Gastroesophageal sphincter (tissue), 4 donors: ENCODE measurements at regions not wholly inside any gene's neighbourhood (a gene's known extent, or its start where the extent isn't known, plus 50 kb on each side); places are given as distances from the start of the nearest gene placed in this dataset.

Experiments
- ATAC-seq: fragments of 150-250 bp; one replicate; pipeline ENCODE4 v1.9.1; 2016; ENCODE audit warnings: mild to moderate bottlenecking, moderate library complexity
- H3K27ac ChIP-seq, 4 donors: fragments of 200-600 bp; sonication (generic) in 3 of 4; 1 replicate in 3 of 4; 2 replicates in 1 of 4; pipeline ENCODE4 v1.5.1; 2016 to 2019
- H3K27me3 ChIP-seq: fragments of 200-600 bp; sonication (generic); one replicate; pipeline ENCODE4 v1.5.1; 2019
- H3K36me3 ChIP-seq, 2 donors: fragments of 200-600 bp; sonication (generic); one replicate each; pipeline ENCODE4 v1.5.1; 2019; ENCODE audit warnings: control low read depth in 1 of 2
- H3K4me1 ChIP-seq, 3 donors: fragments of 200-600 bp; sonication (generic); 1 replicate in 2 of 3; 2 replicates in 1 of 3; pipeline ENCODE4 v1.5.1; 2016 to 2019; ENCODE audit warnings: control low read depth in 2 of 3
- H3K4me3 ChIP-seq, 2 donors: fragments of 200-600 bp; sonication (generic); one replicate each; pipeline ENCODE4 v1.5.1; 2019; ENCODE audit warnings: mild to moderate bottlenecking in 1 of 2, moderate library complexity in 1 of 2
- H3K9me3 ChIP-seq, 3 donors: fragments of 200-600 bp; sonication (generic); one replicate each; pipeline ENCODE4 v1.5.1; 2017 to 2019; ENCODE audit warnings: control low read depth in 2 of 3
- EP300 ChIP-seq: sonication (generic); formaldehyde crosslinking; IDR thresholded peaks from one replicate; pipeline ENCODE4 v1.6.1; 2017; ENCODE audit warnings: antibody characterized with exemption, mild to moderate bottlenecking
- POLR2A ChIP-seq, 2 donors: fragments of 450-650 bp; IDR thresholded peaks; one replicate each; pipeline ENCODE4 v1.6.1; 2017; ENCODE audit warnings: antibody characterized with exemption in 2 of 2, mild to moderate bottlenecking in 2 of 2, moderate library complexity in 1 of 2
- POLR2AphosphoS5 ChIP-seq: sonication (generic); formaldehyde crosslinking; IDR thresholded peaks from one replicate; pipeline ENCODE4 v1.6.1; 2017; ENCODE audit warnings: antibody characterized with exemption
- WGBS, 2 donors: methylation state at CpG; one replicate each; pipeline ENCODE4 v1.1.5; 2018; ENCODE audit warnings: low coverage in 1 of 2; 5-methylcytosine and 5-hydroxymethylcytosine counted together
- TF ChIP-seq, protein P1 (sequence below), 4 experiments: fragments of 200-600 bp in 2 of 4; fragments of 450-650 bp in 2 of 4; sonication (generic) in 1 of 4; IDR thresholded peaks; one replicate each; pipeline ENCODE4 v1.5.1; 2017 to 2019; ENCODE audit warnings: antibody characterized with exemption in 4 of 4, mild to moderate bottlenecking in 2 of 4, moderate library complexity in 2 of 4

DNA sequence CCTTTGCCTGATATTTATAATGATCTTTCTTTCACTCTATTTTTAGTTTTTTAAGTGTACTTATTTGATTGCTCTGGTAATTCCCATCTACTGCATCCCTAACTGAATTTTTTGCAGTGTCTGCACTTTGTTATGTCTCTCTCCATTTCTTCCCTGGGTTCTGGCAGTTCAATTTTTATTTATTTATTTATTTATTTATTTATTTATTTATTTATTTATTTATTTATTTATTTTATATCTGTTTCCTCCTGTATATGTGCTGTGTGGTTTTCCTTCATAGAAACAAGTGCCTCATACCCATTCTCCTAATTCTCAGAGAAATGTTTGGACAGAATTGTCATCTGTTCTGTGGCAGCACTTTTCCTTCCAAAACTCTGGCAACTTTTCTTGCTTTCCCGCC, 2370.8 kb upstream of the WWC1 start:
- H3K27me3 ChIP-seq = no peaks in the 10 kb centered on the region
- no peaks in the 10 kb centered on the region for H3K36me3 ChIP-seq
- H3K4me3 ChIP-seq = no peak overlapping the region
- no peak for ATAC-seq
- no peak overlapping the region for H3K27ac ChIP-seq
- no peaks in the 10 kb centered on the region for H3K9me3 ChIP-seq
- H3K4me1 ChIP-seq = no peaks in the 10 kb centered on the region
- WGBS, 2 donors = 86 to 100% methylated on average over 1 of the region's 1 CpG
- TF ChIP-seq EP300 (no peak), POLR2AphosphoS5 (no peak), POLR2A (IDR thresholded peaks at IDR 0.05) (no peak)
- TF ChIP-seq, protein P1, sequence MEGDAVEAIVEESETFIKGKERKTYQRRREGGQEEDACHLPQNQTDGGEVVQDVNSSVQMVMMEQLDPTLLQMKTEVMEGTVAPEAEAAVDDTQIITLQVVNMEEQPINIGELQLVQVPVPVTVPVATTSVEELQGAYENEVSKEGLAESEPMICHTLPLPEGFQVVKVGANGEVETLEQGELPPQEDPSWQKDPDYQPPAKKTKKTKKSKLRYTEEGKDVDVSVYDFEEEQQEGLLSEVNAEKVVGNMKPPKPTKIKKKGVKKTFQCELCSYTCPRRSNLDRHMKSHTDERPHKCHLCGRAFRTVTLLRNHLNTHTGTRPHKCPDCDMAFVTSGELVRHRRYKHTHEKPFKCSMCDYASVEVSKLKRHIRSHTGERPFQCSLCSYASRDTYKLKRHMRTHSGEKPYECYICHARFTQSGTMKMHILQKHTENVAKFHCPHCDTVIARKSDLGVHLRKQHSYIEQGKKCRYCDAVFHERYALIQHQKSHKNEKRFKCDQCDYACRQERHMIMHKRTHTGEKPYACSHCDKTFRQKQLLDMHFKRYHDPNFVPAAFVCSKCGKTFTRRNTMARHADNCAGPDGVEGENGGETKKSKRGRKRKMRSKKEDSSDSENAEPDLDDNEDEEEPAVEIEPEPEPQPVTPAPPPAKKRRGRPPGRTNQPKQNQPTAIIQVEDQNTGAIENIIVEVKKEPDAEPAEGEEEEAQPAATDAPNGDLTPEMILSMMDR (IDR thresholded peaks at IDR 0.05) = no peak

DNA sequence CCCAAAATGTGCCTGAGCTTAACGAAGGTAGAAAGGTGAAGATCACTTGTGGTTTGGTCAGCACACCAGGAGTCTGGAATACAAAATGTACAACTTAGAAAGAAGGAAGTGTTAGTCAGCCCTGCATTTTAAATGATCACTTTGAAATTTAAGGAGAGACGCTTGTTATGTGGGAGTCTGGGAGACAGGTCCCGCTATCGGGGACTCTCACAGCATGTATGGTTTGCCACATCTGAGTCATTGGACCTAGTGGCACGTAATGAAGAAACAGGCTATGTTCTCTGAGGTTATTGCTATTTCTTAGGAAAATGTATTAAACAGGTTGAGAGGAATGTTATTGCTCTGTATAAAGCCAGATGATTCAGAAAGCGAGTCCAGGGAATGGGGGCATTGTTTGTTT, 2362.5 kb upstream of the WWC1 start:
- no peak for TF ChIP-seq EP300
- no peak for TF ChIP-seq POLR2A (IDR thresholded peaks at IDR 0.05)
- TF ChIP-seq, protein P1 (IDR thresholded peaks at IDR 0.05) = no peak
- no peak for TF ChIP-seq POLR2AphosphoS5
- H3K9me3 ChIP-seq = peaks cover 0 to 8% (median 0%) of the 10 kb centered on the region in 3 donors
- H3K4me1 ChIP-seq = no peaks in the 10 kb centered on the region
- ATAC-seq = no peak
- no peak overlapping the region for H3K4me3 ChIP-seq
- no peaks in the 10 kb centered on the region for H3K27me3 ChIP-seq
- no peaks in the 10 kb centered on the region for H3K36me3 ChIP-seq
- no peak overlapping the region for H3K27ac ChIP-seq
- WGBS, 2 donors = 81 to 83% methylated on average over 1 to 6 of the region's 6 CpGs

DNA sequence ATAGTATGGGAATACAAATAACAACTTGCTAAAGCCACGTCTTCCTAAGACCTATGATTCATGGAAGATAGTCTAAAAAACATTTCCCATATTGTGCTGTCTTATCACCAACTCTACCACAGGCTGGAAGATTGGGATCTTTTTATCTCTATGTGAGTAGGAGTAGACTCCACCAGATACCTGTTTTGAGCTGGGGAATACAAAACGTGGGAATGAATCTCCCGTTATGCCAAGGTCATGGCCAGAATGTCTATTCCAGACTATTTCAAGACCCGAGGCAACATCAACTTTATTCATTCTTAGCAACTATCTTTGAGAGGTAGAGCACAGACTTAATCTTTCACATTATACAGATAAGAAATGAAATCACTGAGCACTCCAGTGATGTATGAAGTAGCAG, 2350.9 kb upstream of the WWC1 start:
- Histone ChIP-seq H3K36me3 (no peaks in the 10 kb centered on the region), H3K4me1 (no peaks in the 10 kb centered on the region), H3K4me3 (no peak overlapping the region), H3K27ac (no peak overlapping the region), H3K9me3 (no peaks in the 10 kb centered on the region), H3K27me3 (no peaks in the 10 kb centered on the region)
- ATAC-seq = no peak
- TF ChIP-seq POLR2AphosphoS5 = no peak
- TF ChIP-seq POLR2A (IDR thresholded peaks at IDR 0.05) = no peak
- TF ChIP-seq EP300 = no peak
- TF ChIP-seq, protein P1 (IDR thresholded peaks at IDR 0.05) = no peak
- WGBS, 2 donors = 69 to 79% methylated on average over 4 of the region's 4 CpGs

DNA sequence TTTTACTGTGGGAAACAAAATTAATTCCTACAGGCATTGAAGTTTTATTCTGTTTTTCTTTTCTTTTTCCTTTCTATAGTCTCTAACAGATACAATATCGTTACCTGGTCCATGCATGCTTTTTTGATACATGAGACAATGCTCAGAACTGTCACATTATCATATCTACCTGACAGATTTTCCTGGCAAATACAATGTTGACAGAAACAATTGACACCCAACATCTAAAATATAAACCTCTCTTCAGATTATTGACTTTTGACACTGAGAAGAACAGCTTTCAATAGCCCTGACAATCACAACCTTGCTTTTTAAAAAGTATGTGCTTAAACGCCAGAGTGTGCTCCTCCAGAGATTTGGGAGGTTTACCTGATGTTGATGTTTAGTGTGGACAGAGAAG, 2334.6 kb upstream of the WWC1 start:
- WGBS, 2 donors = 63 to 75% methylated on average over 2 of the region's 2 CpGs
- H3K27me3 ChIP-seq = no peaks in the 10 kb centered on the region
- no peak overlapping the region for H3K4me3 ChIP-seq
- no peaks in the 10 kb centered on the region for H3K36me3 ChIP-seq
- no peak for TF ChIP-seq POLR2AphosphoS5
- ATAC-seq = no peak
- no peaks in the 10 kb centered on the region for H3K9me3 ChIP-seq
- no peak overlapping the region for H3K27ac ChIP-seq
- H3K4me1 ChIP-seq = no peaks in the 10 kb centered on the region

DNA sequence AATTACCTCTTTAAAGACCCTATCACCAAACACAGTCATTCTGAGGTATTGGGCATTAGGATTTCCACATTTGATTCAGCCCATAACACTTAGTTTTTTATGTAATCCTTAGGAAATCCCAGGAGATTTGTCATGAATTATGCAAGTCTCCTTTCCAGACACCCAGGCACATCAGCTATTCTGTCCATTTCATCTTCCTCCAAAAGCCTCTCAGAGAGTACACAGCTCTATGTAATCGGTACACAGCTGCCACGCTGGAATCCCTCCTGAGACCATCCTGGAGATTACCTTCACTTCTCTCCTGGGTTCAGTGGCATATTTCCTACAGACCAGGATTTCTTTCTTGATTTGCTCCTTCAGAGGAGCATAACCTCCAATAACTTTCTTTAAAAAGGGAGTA, 2309.8 kb upstream of the WWC1 start:
- Histone ChIP-seq H3K9me3 (no peaks in the 10 kb centered on the region), H3K27ac (no peak overlapping the region), H3K27me3 (no peaks in the 10 kb centered on the region), H3K4me3 (no peak overlapping the region), H3K36me3 (no peaks in the 10 kb centered on the region), H3K4me1 (no peaks in the 10 kb centered on the region)
- 77 to 89% methylated on average over 2 of the region's 2 CpGs for WGBS, 2 donors
- TF ChIP-seq POLR2AphosphoS5 (no peak), POLR2A (IDR thresholded peaks at IDR 0.05) (no peak), EP300 (no peak)
- TF ChIP-seq, protein P1 (IDR thresholded peaks at IDR 0.05) = no peak
- no peak for ATAC-seq
